ENCODE measurements at regions not wholly inside any gene's neighbourhood (a gene's known extent, or its start where the extent isn't known, plus 50 kb on each side); places are given as distances from the start of the nearest gene placed in this dataset.

DNA sequence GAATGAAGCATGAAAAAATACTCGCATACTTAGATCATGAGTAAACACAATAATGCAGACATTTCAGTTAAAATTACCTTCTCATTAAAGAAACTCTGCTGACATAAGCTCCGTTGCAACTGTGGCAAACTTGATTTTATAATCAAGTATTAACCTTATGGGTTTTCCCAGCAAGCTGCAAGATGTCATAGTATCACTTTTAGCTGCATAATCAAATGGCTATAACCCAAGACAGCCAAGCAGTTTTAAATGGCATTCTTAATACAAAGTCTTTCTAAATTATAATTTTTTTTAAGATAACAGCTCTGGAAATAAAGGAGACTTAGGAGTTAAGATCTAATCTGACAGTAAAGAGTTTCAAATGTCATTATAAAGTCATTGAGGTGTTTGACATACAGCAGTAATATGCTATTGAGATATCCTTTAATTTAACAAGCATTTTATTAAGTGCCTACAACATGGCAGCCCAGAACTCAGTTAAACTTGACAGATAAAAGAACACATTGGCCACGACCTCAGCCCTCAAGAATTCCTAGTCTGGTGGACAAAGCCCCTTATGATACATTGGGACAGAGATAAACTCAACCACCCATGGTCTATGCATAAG lies 163.1 kb upstream of the FAT3 start:
- TF ChIP-seq, protein P1, sequence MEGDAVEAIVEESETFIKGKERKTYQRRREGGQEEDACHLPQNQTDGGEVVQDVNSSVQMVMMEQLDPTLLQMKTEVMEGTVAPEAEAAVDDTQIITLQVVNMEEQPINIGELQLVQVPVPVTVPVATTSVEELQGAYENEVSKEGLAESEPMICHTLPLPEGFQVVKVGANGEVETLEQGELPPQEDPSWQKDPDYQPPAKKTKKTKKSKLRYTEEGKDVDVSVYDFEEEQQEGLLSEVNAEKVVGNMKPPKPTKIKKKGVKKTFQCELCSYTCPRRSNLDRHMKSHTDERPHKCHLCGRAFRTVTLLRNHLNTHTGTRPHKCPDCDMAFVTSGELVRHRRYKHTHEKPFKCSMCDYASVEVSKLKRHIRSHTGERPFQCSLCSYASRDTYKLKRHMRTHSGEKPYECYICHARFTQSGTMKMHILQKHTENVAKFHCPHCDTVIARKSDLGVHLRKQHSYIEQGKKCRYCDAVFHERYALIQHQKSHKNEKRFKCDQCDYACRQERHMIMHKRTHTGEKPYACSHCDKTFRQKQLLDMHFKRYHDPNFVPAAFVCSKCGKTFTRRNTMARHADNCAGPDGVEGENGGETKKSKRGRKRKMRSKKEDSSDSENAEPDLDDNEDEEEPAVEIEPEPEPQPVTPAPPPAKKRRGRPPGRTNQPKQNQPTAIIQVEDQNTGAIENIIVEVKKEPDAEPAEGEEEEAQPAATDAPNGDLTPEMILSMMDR (IDR thresholded peaks at IDR 0.05) = no peak
- TF ChIP-seq EZH2phosphoT487 (IDR thresholded peaks at IDR 0.05; ENCODE audit: borderline replicate concordance, low read depth) = no peak
- TF ChIP-seq POLR2AphosphoS5 (IDR thresholded peaks at IDR 0.05; ENCODE audit: low read depth, low read length) = no peak
- TF ChIP-seq, protein P2, sequence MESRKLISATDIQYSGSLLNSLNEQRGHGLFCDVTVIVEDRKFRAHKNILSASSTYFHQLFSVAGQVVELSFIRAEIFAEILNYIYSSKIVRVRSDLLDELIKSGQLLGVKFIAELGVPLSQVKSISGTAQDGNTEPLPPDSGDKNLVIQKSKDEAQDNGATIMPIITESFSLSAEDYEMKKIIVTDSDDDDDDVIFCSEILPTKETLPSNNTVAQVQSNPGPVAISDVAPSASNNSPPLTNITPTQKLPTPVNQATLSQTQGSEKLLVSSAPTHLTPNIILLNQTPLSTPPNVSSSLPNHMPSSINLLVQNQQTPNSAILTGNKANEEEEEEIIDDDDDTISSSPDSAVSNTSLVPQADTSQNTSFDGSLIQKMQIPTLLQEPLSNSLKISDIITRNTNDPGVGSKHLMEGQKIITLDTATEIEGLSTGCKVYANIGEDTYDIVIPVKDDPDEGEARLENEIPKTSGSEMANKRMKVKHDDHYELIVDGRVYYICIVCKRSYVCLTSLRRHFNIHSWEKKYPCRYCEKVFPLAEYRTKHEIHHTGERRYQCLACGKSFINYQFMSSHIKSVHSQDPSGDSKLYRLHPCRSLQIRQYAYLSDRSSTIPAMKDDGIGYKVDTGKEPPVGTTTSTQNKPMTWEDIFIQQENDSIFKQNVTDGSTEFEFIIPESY (IDR thresholded peaks at IDR 0.05; ENCODE audit: borderline replicate concordance, low read depth) = no peak
- no peak for TF ChIP-seq GATA2 (CRISPR knock-in tag; IDR thresholded peaks at IDR 0.05)
- no peak for TF ChIP-seq GABPA (IDR thresholded peaks at IDR 0.05; ENCODE audit: low read depth)
- TF ChIP-seq, protein P3, sequence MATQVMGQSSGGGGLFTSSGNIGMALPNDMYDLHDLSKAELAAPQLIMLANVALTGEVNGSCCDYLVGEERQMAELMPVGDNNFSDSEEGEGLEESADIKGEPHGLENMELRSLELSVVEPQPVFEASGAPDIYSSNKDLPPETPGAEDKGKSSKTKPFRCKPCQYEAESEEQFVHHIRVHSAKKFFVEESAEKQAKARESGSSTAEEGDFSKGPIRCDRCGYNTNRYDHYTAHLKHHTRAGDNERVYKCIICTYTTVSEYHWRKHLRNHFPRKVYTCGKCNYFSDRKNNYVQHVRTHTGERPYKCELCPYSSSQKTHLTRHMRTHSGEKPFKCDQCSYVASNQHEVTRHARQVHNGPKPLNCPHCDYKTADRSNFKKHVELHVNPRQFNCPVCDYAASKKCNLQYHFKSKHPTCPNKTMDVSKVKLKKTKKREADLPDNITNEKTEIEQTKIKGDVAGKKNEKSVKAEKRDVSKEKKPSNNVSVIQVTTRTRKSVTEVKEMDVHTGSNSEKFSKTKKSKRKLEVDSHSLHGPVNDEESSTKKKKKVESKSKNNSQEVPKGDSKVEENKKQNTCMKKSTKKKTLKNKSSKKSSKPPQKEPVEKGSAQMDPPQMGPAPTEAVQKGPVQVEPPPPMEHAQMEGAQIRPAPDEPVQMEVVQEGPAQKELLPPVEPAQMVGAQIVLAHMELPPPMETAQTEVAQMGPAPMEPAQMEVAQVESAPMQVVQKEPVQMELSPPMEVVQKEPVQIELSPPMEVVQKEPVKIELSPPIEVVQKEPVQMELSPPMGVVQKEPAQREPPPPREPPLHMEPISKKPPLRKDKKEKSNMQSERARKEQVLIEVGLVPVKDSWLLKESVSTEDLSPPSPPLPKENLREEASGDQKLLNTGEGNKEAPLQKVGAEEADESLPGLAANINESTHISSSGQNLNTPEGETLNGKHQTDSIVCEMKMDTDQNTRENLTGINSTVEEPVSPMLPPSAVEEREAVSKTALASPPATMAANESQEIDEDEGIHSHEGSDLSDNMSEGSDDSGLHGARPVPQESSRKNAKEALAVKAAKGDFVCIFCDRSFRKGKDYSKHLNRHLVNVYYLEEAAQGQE (IDR thresholded peaks at IDR 0.05; ENCODE audit: low read depth, low read length) = no peak

Data from SK-N-SH (cell line).